ENCODE measurements at regions not wholly inside any gene's neighbourhood (a gene's known extent, or its start where the extent isn't known, plus 50 kb on each side); places are given as distances from the start of the nearest gene placed in this dataset.

- H3K27me3 ChIP-seq (ENCODE audit: control insufficient read depth, insufficient read depth, low read length) = no peaks in the 10 kb centered on the region
- H3K4me3 ChIP-seq (ENCODE audit: low read length) = no peak overlapping the region
- no peaks in the 10 kb centered on the region for H3K36me3 ChIP-seq (ENCODE audit: control insufficient read depth, insufficient read depth, low read length)
- H3K4me1 ChIP-seq (ENCODE audit: control insufficient read depth, insufficient read depth, low read length) = no peaks in the 10 kb centered on the region
- no peaks in the 10 kb centered on the region for H3K9me3 ChIP-seq (ENCODE audit: control insufficient read depth, low read length)
- no peak overlapping the region for H3K9ac ChIP-seq (ENCODE audit: low read length)
Measured at GRCh38 chr10:109203646-109204353, 719.5 kb downstream of the XPNPEP1 start.

GRCh38 chr10:109202111-109202510 is 721.2 kb downstream of the XPNPEP1 start:
- Histone ChIP-seq H3K4me1 (ENCODE audit: control insufficient read depth, insufficient read depth, low read length) (no peaks in the 10 kb centered on the region), H3K27me3 (ENCODE audit: control insufficient read depth, insufficient read depth, low read length) (no peaks in the 10 kb centered on the region), H3K4me3 (ENCODE audit: low read length) (no peak overlapping the region), H3K9ac (ENCODE audit: low read length) (no peak overlapping the region), H3K9me3 (ENCODE audit: control insufficient read depth, low read length) (no peaks in the 10 kb centered on the region), H3K36me3 (ENCODE audit: control insufficient read depth, insufficient read depth, low read length) (no peaks in the 10 kb centered on the region)

- no peaks in the 10 kb centered on the region for H3K27me3 ChIP-seq (ENCODE audit: control insufficient read depth, insufficient read depth, low read length)
Measured at GRCh38 chr10:109200646-109201045, 722.7 kb downstream of the XPNPEP1 start.

GRCh38 chr10:109191823-109192222 is 731.5 kb downstream of the XPNPEP1 start:
- Histone ChIP-seq H3K9ac (ENCODE audit: low read length) (no peak overlapping the region), H3K4me1 (ENCODE audit: control insufficient read depth, insufficient read depth, low read length) (no peaks in the 10 kb centered on the region), H3K36me3 (ENCODE audit: control insufficient read depth, insufficient read depth, low read length) (no peaks in the 10 kb centered on the region), H3K9me3 (ENCODE audit: control insufficient read depth, low read length) (no peaks in the 10 kb centered on the region), H3K4me3 (ENCODE audit: low read length) (no peak overlapping the region), H3K27me3 (ENCODE audit: control insufficient read depth, insufficient read depth, low read length) (no peaks in the 10 kb centered on the region)

More at GRCh38 chr10:109200646-109201045, 722.7 kb downstream of the XPNPEP1 start:
- H3K4me3 ChIP-seq (ENCODE audit: low read length) = no peak overlapping the region
- H3K4me1 ChIP-seq (ENCODE audit: control insufficient read depth, insufficient read depth, low read length) = no peaks in the 10 kb centered on the region
- H3K9ac ChIP-seq (ENCODE audit: low read length) = no peak overlapping the region
- H3K36me3 ChIP-seq (ENCODE audit: control insufficient read depth, insufficient read depth, low read length) = no peaks in the 10 kb centered on the region
- H3K9me3 ChIP-seq (ENCODE audit: control insufficient read depth, low read length) = no peaks in the 10 kb centered on the region

GRCh38 chr10:109191341-109191740 is 732.0 kb downstream of the XPNPEP1 start:
- Histone ChIP-seq H3K9ac (ENCODE audit: low read length) (no peak overlapping the region), H3K27me3 (ENCODE audit: control insufficient read depth, insufficient read depth, low read length) (no peaks in the 10 kb centered on the region), H3K4me3 (ENCODE audit: low read length) (no peak overlapping the region), H3K36me3 (ENCODE audit: control insufficient read depth, insufficient read depth, low read length) (no peaks in the 10 kb centered on the region), H3K9me3 (ENCODE audit: control insufficient read depth, low read length) (no peaks in the 10 kb centered on the region), H3K4me1 (ENCODE audit: control insufficient read depth, insufficient read depth, low read length) (no peaks in the 10 kb centered on the region)

GRCh38 chr10:109187677-109188076 is 735.6 kb downstream of the XPNPEP1 start:
- Histone ChIP-seq H3K27me3 (ENCODE audit: control insufficient read depth, insufficient read depth, low read length) (no peaks in the 10 kb centered on the region), H3K4me3 (ENCODE audit: low read length) (no peak overlapping the region)

GRCh38 chr10:109183366-109183765 is 739.9 kb downstream of the XPNPEP1 start:
- H3K4me1 ChIP-seq (ENCODE audit: control insufficient read depth, insufficient read depth, low read length) = no peaks in the 10 kb centered on the region
- H3K9me3 ChIP-seq (ENCODE audit: control insufficient read depth, low read length) = no peaks in the 10 kb centered on the region
- H3K27me3 ChIP-seq (ENCODE audit: control insufficient read depth, insufficient read depth, low read length) = no peaks in the 10 kb centered on the region
- H3K9ac ChIP-seq (ENCODE audit: low read length) = no peak overlapping the region
- H3K36me3 ChIP-seq (ENCODE audit: control insufficient read depth, insufficient read depth, low read length) = no peaks in the 10 kb centered on the region
- no peak overlapping the region for H3K4me3 ChIP-seq (ENCODE audit: low read length)

More at GRCh38 chr10:109187677-109188076, 735.6 kb downstream of the XPNPEP1 start:
- no peak overlapping the region for H3K9ac ChIP-seq (ENCODE audit: low read length)
- no peaks in the 10 kb centered on the region for H3K36me3 ChIP-seq (ENCODE audit: control insufficient read depth, insufficient read depth, low read length)
- H3K4me1 ChIP-seq (ENCODE audit: control insufficient read depth, insufficient read depth, low read length) = no peaks in the 10 kb centered on the region
- H3K9me3 ChIP-seq (ENCODE audit: control insufficient read depth, low read length) = no peaks in the 10 kb centered on the region

GRCh38 chr10:109178591-109178990 is 744.7 kb downstream of the XPNPEP1 start:
- Histone ChIP-seq H3K27me3 (ENCODE audit: control insufficient read depth, insufficient read depth, low read length) (no peaks in the 10 kb centered on the region), H3K4me1 (ENCODE audit: control insufficient read depth, insufficient read depth, low read length) (no peaks in the 10 kb centered on the region), H3K4me3 (ENCODE audit: low read length) (no peak overlapping the region), H3K9ac (ENCODE audit: low read length) (no peak overlapping the region), H3K36me3 (ENCODE audit: control insufficient read depth, insufficient read depth, low read length) (no peaks in the 10 kb centered on the region), H3K9me3 (ENCODE audit: control insufficient read depth, low read length) (no peaks in the 10 kb centered on the region)

- no peaks in the 10 kb centered on the region for H3K36me3 ChIP-seq (ENCODE audit: control insufficient read depth, insufficient read depth, low read length)
- no peak overlapping the region for H3K4me3 ChIP-seq (ENCODE audit: low read length)
- no peak overlapping the region for H3K9ac ChIP-seq (ENCODE audit: low read length)
- H3K27me3 ChIP-seq (ENCODE audit: control insufficient read depth, insufficient read depth, low read length) = no peaks in the 10 kb centered on the region
- H3K4me1 ChIP-seq (ENCODE audit: control insufficient read depth, insufficient read depth, low read length) = no peaks in the 10 kb centered on the region
- H3K9me3 ChIP-seq (ENCODE audit: control insufficient read depth, low read length) = no peaks in the 10 kb centered on the region
Measured at GRCh38 chr10:109174526-109174925, 748.8 kb downstream of the XPNPEP1 start.

- H3K4me1 ChIP-seq (ENCODE audit: control insufficient read depth, insufficient read depth, low read length) = no peaks in the 10 kb centered on the region
- no peak overlapping the region for H3K9ac ChIP-seq (ENCODE audit: low read length)
- H3K36me3 ChIP-seq (ENCODE audit: control insufficient read depth, insufficient read depth, low read length) = no peaks in the 10 kb centered on the region
- no peak overlapping the region for H3K4me3 ChIP-seq (ENCODE audit: low read length)
- H3K27me3 ChIP-seq (ENCODE audit: control insufficient read depth, insufficient read depth, low read length) = no peaks in the 10 kb centered on the region
- no peaks in the 10 kb centered on the region for H3K9me3 ChIP-seq (ENCODE audit: control insufficient read depth, low read length)
Measured at GRCh38 chr10:109173937-109174336, 749.4 kb downstream of the XPNPEP1 start.

GRCh38 chr10:109173121-109173520 is 750.2 kb downstream of the XPNPEP1 start:
- Histone ChIP-seq H3K4me1 (ENCODE audit: control insufficient read depth, insufficient read depth, low read length) (no peaks in the 10 kb centered on the region), H3K27me3 (ENCODE audit: control insufficient read depth, insufficient read depth, low read length) (no peaks in the 10 kb centered on the region), H3K4me3 (ENCODE audit: low read length) (no peak overlapping the region), H3K36me3 (ENCODE audit: control insufficient read depth, insufficient read depth, low read length) (no peaks in the 10 kb centered on the region), H3K9ac (ENCODE audit: low read length) (no peak overlapping the region), H3K9me3 (ENCODE audit: control insufficient read depth, low read length) (no peaks in the 10 kb centered on the region)

GRCh38 chr10:109166935-109167334 is 756.4 kb downstream of the XPNPEP1 start:
- H3K4me1 ChIP-seq (ENCODE audit: control insufficient read depth, insufficient read depth, low read length) = no peaks in the 10 kb centered on the region
- no peaks in the 10 kb centered on the region for H3K27me3 ChIP-seq (ENCODE audit: control insufficient read depth, insufficient read depth, low read length)
- H3K9ac ChIP-seq (ENCODE audit: low read length) = no peak overlapping the region
- no peak overlapping the region for H3K4me3 ChIP-seq (ENCODE audit: low read length)
- no peaks in the 10 kb centered on the region for H3K9me3 ChIP-seq (ENCODE audit: control insufficient read depth, low read length)
- no peaks in the 10 kb centered on the region for H3K36me3 ChIP-seq (ENCODE audit: control insufficient read depth, insufficient read depth, low read length)

- H3K36me3 ChIP-seq (ENCODE audit: control insufficient read depth, insufficient read depth, low read length) = no peaks in the 10 kb centered on the region
- no peaks in the 10 kb centered on the region for H3K9me3 ChIP-seq (ENCODE audit: control insufficient read depth, low read length)
- H3K9ac ChIP-seq (ENCODE audit: low read length) = no peak overlapping the region
- no peak overlapping the region for H3K4me3 ChIP-seq (ENCODE audit: low read length)
- no peaks in the 10 kb centered on the region for H3K4me1 ChIP-seq (ENCODE audit: control insufficient read depth, insufficient read depth, low read length)
- no peaks in the 10 kb centered on the region for H3K27me3 ChIP-seq (ENCODE audit: control insufficient read depth, insufficient read depth, low read length)
Measured at GRCh38 chr10:109159351-109159750, 764.0 kb downstream of the XPNPEP1 start.

All from mucosa of stomach (tissue), 1 donor.